HG02981 (cell line): ENCODE measurements at regions not wholly inside any gene's neighbourhood (a gene's known extent, or its start where the extent isn't known, plus 50 kb on each side); places are given as distances from the start of the nearest gene placed in this dataset.

Experiments
- ATAC-seq: cut with Tn5 transposase; IDR thresholded peaks from one replicate; pipeline ENCODE4 v1.9.1; 2021; ENCODE audit warnings: mild to moderate bottlenecking, moderate library complexity; ENCODE audit not compliant: unreplicated experiment

GRCh38 chr21:17451364-17451891, 61.4 kb upstream of the CXADR start:
- ATAC-seq: no peak

DNA sequence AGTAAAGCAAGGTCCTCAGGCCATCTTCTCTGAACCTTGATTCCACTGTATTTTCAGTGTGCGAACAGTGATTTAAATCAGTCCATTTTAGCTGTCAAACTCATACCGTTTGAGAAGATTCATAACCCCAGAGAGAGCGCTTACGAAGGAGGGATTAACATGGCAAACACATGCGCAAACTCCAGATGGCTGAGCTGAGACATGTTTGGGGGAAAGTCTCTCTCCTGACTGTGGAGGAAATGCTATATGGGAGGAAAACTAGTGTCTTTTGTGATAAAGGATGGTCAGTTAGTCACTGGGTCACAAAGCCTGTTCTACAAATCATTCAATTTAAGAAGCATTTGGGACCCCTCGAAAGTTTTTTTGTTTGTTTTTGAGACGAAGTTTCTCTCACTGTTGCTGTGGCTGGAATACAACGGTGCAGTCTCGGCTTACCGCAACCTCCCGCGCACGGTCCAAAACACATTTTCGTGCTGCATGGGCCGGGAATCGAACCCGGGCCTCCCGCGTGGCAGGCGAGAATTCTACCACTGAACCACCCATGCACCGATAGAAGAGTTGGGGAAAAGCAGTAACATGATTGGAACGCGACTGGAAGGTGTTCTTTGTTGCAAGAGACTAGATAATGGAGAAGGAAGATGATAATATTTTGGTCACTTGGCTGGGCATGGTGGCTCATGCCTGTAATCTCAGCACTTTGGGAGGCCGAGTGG, 58.4 kb upstream of the CXADR start:
- ATAC-seq: no peak

DNA sequence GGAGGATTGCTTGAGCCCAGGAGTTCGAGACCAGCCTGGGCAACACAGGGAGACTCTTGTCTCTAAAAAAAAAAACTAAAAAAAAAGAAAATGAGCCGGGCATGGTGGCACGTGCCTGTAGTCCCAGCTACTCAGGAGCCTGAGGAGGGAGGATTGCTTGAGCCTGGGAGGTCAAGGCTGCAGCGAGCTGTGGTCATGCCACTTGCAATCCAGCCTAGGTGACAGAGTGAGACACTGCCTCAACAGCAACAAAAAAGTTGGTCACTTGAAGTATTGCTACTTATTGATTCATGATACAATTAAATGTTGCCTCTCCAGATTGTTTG, 57.9 kb upstream of the CXADR start:
- no peak for ATAC-seq

GRCh38 chr21:17455451-17455850, 57.4 kb upstream of the CXADR start:
- ATAC-seq: no peak

DNA sequence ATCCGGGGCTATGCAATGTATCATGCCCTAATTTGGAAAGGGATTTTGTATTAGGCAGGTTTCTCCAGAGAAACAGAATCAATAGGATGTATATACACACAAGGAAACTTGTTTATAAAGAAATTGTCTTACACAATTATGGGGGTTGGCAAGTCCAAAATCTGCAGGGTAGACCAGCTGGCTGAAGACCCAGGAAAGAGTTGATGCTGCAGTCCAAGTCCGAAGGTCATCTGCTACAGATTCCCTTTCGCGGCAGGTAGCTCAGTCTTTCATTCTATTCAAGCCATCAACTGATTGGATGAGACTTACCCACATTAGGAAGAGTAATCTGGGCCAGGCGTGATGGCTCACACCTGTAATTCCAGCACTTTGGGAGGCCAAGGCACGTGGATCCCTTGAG, 54.6 kb upstream of the CXADR start:
- no peak for ATAC-seq

DNA sequence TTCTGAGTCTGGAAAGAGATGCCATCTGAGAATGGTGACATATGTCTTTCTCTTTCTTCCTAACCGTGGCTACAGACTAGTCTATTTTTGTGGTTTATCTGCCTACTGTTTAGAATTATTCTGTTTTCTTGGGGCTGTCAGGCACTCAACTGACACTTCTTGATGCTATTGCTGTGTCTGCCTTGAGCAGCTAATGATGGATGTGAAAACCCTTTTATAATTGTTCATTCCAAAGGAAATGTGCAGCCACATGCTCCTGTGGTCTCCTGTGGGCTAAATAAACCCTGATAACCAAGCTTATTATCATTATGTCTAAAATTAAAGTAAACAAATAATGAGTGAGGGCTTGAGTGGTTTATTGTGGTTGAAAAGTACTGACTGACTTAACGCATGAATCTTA, 52.7 kb upstream of the CXADR start:
- ATAC-seq: no peak

GRCh38 chr21:17461014-17461413, 51.8 kb upstream of the CXADR start:
- no peak for ATAC-seq

DNA sequence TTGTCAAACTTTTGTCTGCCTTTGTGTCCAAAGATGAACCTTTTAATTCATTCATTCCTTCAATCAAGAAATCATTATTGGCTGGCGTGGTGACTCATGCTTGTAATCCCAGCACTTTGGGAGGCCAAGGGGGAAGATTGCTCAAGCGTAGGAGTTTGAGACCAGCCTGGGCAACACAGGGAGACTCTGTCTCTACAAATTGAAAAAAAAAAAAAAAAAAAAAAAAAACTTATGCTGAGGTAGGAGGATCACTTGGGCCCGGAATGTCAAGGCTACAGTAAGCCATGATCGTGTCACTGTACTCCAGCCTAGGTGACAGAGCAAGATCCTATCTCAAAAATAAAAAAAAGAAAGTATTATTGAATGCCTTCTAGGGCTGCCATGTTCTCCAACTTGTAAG, 51.3 kb upstream of the CXADR start:
- no peak for ATAC-seq

GRCh38 chr21:17462276-17462981, 50.4 kb upstream of the CXADR start:
- ATAC-seq: no peak
